H9 (cell line): ENCODE measurements at regions not wholly inside any gene's neighbourhood (a gene's known extent, or its start where the extent isn't known, plus 50 kb on each side); places are given as distances from the start of the nearest gene placed in this dataset.

Experiments
- DNase-seq: peaks from one replicate; pipeline ENCODE4 v3.0.0-alpha.2; 2017
- H2AFZ ChIP-seq: one replicate; pipeline ENCODE4 v1.6.1; 2013; ENCODE audit warnings: mild to moderate bottlenecking, low read length, control low read depth, moderate library complexity
- H2AK5ac ChIP-seq: 2 replicates; pipeline ENCODE4 v1.6.1; 2013; ENCODE audit warnings: low read length, control low read depth, mixed read lengths; ENCODE audit not compliant: insufficient read length
- H2BK120ac ChIP-seq: one replicate; pipeline ENCODE4 v1.6.1; 2013; ENCODE audit warnings: low read depth, mild to moderate bottlenecking, low read length, control low read depth, inconsistent platforms; ENCODE audit not compliant: poor library complexity, severe bottlenecking
- H2BK12ac ChIP-seq: 2 replicates; pipeline ENCODE4 v1.6.1; 2013; ENCODE audit warnings: low read length, control low read depth, mixed read lengths, low read depth; ENCODE audit not compliant: insufficient read length
- H2BK15ac ChIP-seq: 2 replicates; pipeline ENCODE4 v1.6.1; 2013; ENCODE audit warnings: low read depth, low read length, control low read depth
- H2BK20ac ChIP-seq: one replicate; pipeline ENCODE4 v1.6.1; 2013; ENCODE audit warnings: low read depth, mild to moderate bottlenecking, low read length, control low read depth, inconsistent platforms; ENCODE audit not compliant: poor library complexity, severe bottlenecking
- H2BK5ac ChIP-seq: 2 replicates; pipeline ENCODE4 v1.6.1; 2013; ENCODE audit warnings: low read length, control low read depth, mixed read lengths; ENCODE audit not compliant: insufficient read length
- H3K14ac ChIP-seq: 2 replicates; pipeline ENCODE4 v1.6.1; 2013; ENCODE audit warnings: low read length, control low read depth; ENCODE audit not compliant: insufficient read depth
- H3K18ac ChIP-seq: 2 replicates; pipeline ENCODE4 v1.6.1; 2013; ENCODE audit warnings: low read depth, mild to moderate bottlenecking, mixed read lengths, low read length, control low read depth; ENCODE audit not compliant: insufficient read length
- H3K23ac ChIP-seq: 2 replicates; pipeline ENCODE4 v1.6.1; 2013; ENCODE audit warnings: low read length, control low read depth, mixed read lengths, low read depth; ENCODE audit not compliant: insufficient read length
- H3K23me2 ChIP-seq: 2 replicates; pipeline ENCODE4 v1.6.1; 2013; ENCODE audit warnings: low read depth, mild to moderate bottlenecking, mixed read lengths, low read length, control low read depth; ENCODE audit not compliant: insufficient read length, poor library complexity, severe bottlenecking
- H3K27ac ChIP-seq: 2 replicates; pipeline ENCODE4 v1.5.1; 2013; ENCODE audit warnings: low read length, control low read depth, mixed read lengths, low read depth; ENCODE audit not compliant: insufficient read length
- H3K27me3 ChIP-seq: 2 replicates; pipeline ENCODE4 v1.6.1; 2013; ENCODE audit warnings: low read length, control low read depth, inconsistent platforms; ENCODE audit not compliant: insufficient read depth
- H3K4ac ChIP-seq: 2 replicates; pipeline ENCODE4 v1.6.1; 2013; ENCODE audit warnings: low read depth, mild to moderate bottlenecking, control low read depth, inconsistent platforms, low read length, moderate library complexity
- H3K4me1 ChIP-seq: 2 replicates; pipeline ENCODE4 v1.6.1; 2013; ENCODE audit warnings: low read length, control low read depth, inconsistent platforms; ENCODE audit not compliant: insufficient read depth
- H3K4me2 ChIP-seq: 2 replicates; pipeline ENCODE4 v1.6.1; 2013; ENCODE audit warnings: low read length, control low read depth, mixed read lengths; ENCODE audit not compliant: insufficient read length, insufficient read depth
- H3K56ac ChIP-seq: 2 replicates; pipeline ENCODE4 v1.6.1; 2013; ENCODE audit warnings: low read depth, mild to moderate bottlenecking, mixed read lengths, low read length, control low read depth; ENCODE audit not compliant: insufficient read length
- H3K79me1 ChIP-seq: 2 replicates; pipeline ENCODE4 v1.6.1; 2013; ENCODE audit warnings: low read depth, mild to moderate bottlenecking, moderate library complexity, low read length, control low read depth, inconsistent platforms; ENCODE audit not compliant: insufficient read depth, poor library complexity, severe bottlenecking
- H3K79me2 ChIP-seq: 2 replicates; pipeline ENCODE4 v1.6.1; 2013; ENCODE audit warnings: low read length, control low read depth, inconsistent platforms; ENCODE audit not compliant: insufficient read depth
- H3K9ac ChIP-seq: 2 replicates; pipeline ENCODE4 v1.6.1; 2013; ENCODE audit warnings: low read length, control low read depth, mixed read lengths; ENCODE audit not compliant: insufficient read length; ENCODE audit errors: extremely low read depth
- H3K9me3 ChIP-seq: one replicate; pipeline ENCODE4 v1.6.1; 2013; ENCODE audit warnings: low read depth, low read length, inconsistent platforms; ENCODE audit not compliant: control insufficient read depth
- H3T11ph ChIP-seq: one replicate; pipeline ENCODE4 v1.6.1; 2013; ENCODE audit warnings: mild to moderate bottlenecking, low read length, control low read depth, inconsistent platforms
- H4K20me1 ChIP-seq: one replicate; pipeline ENCODE4 v1.6.1; 2013; ENCODE audit not compliant: control insufficient read depth, insufficient read length, insufficient read depth
- H4K5ac ChIP-seq: 2 replicates; pipeline ENCODE4 v1.6.1; 2013; ENCODE audit warnings: low read depth, mild to moderate bottlenecking, mixed read lengths, low read length, control low read depth; ENCODE audit not compliant: insufficient read length
- H4K8ac ChIP-seq: replicated peaks from 2 replicates; pipeline ENCODE4 v1.6.1; 2013; ENCODE audit warnings: low read length, control low read depth, mixed read lengths, low read depth; ENCODE audit not compliant: insufficient read length
- H4K91ac ChIP-seq: 2 replicates; pipeline ENCODE4 v1.6.1; 2013; ENCODE audit warnings: low read depth, mild to moderate bottlenecking, moderate library complexity, mixed read lengths, low read length, control low read depth; ENCODE audit not compliant: insufficient read length
- H3K27ac Mint-ChIP-seq, 3 experiments: 2 replicates in 2 of 3; 3 replicates in 1 of 3; pipeline ENCODE4 v1.8.0; 2020 to 2021; ENCODE audit warnings: mixed read lengths in 3 of 3, mild to moderate bottlenecking in 1 of 3, moderate library complexity in 1 of 3
- H3K27me3 Mint-ChIP-seq: 2 replicates; pipeline ENCODE4 v1.8.0; 2021; ENCODE audit warnings: low read depth, mild to moderate bottlenecking, moderate library complexity, mixed read lengths
- H3K36me3 Mint-ChIP-seq, 3 experiments: 2 replicates in 2 of 3; 3 replicates in 1 of 3; pipeline ENCODE4 v1.8.0; 2020 to 2021; ENCODE audit warnings: low read depth in 3 of 3, mixed read lengths in 3 of 3; ENCODE audit not compliant: insufficient read depth in 1 of 3
- H3K4me1 Mint-ChIP-seq, 2 experiments: 2 replicates each; pipeline ENCODE4 v1.8.0; 2020; ENCODE audit warnings: mixed read lengths in 2 of 2
- H3K4me3 Mint-ChIP-seq, 2 experiments: 2 replicates in 1 of 2; 3 replicates in 1 of 2; pipeline ENCODE4 v1.8.0; 2020 to 2021; ENCODE audit warnings: mild to moderate bottlenecking in 2 of 2, mixed read lengths in 2 of 2, moderate library complexity in 1 of 2
- H3K9me3 Mint-ChIP-seq, 2 experiments: 2 replicates in 1 of 2; 3 replicates in 1 of 2; pipeline ENCODE4 v1.8.0; 2020; ENCODE audit warnings: mild to moderate bottlenecking in 2 of 2, mixed read lengths in 2 of 2, moderate library complexity in 1 of 2
- WGBS: extraction: QIAGEN DNeasy Blood & Tissue Kit; methylation state at CpG from one replicate; pipeline ENCODE4 v1.1.7; 2013; ENCODE audit warnings: missing lambda C conversion rate, low lambda C conversion rate, mixed read lengths; ENCODE audit not compliant: insufficient read length; ENCODE audit errors: extremely low coverage; 5-methylcytosine and 5-hydroxymethylcytosine counted together
- TF ChIP-seq, protein P1 (sequence below): fragments of 200-600 bp; sonication (generic); conservative IDR thresholded peaks from 3 replicates; pipeline ENCODE4 v1.8.0; 2021; ENCODE audit warnings: antibody characterized with exemption, mild to moderate bottlenecking

DNA sequence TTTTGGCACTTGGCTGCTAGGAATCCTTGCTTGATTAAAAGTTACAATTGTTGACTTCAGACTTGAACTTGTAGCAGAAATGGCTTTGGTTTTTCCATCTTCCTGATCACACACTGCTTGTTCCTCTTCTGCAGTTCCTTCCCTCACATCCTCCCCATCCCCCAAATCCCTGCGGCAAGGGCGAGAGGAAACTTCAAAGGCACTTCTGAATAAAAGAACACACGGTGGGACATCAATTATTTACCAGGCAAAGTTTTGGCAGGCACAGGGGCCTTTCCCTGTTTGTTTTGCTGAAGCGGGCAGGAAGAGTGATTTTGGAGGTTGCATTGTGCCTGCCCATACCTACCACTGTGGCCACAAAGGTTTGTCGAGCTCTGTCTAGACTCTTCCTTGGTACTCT is 260.9 kb downstream of the KIF4B start:
- Histone ChIP-seq H4K91ac (no peak overlapping the region), H4K5ac (no peak overlapping the region), H2AFZ (no peak overlapping the region), H2BK120ac (no peak overlapping the region), H2AK5ac (no peak overlapping the region), H2BK20ac (no peak overlapping the region), H3K4ac (no peak overlapping the region), H4K8ac (no peak overlapping the region), H3K79me2 (no peaks in the 10 kb centered on the region), H3K27me3 (no peaks in the 10 kb centered on the region), H3K4me1 (peaks cover 6% of the 10 kb centered on the region; the same call in 1 of the 2 replicates), H3K4me2 (no peak overlapping the region), H3K23ac (no peak overlapping the region), H3K9ac (no peak overlapping the region), H3T11ph (no peak overlapping the region), H2BK15ac (no peak overlapping the region), H2BK12ac (no peak overlapping the region), H3K27ac (no peak overlapping the region), H3K9me3 (no peaks in the 10 kb centered on the region), H3K56ac (no peak overlapping the region), H3K23me2 (no peaks in the 10 kb centered on the region), H3K14ac (no peak overlapping the region), H3K18ac (no peak overlapping the region), H3K79me1 (no peaks in the 10 kb centered on the region), H2BK5ac (no peak overlapping the region), H4K20me1 (no peaks in the 10 kb centered on the region)
- Mint-ChIP-seq H3K36me3 (no peaks in the 10 kb centered on the region), H3K9me3 (no peaks in the 10 kb centered on the region), H3K4me3 (no peak overlapping the region), H3K27me3 (no peaks in the 10 kb centered on the region), H3K4me1 (peaks cover 27 to 31% of the 10 kb centered on the region in 2 experiments), H3K27ac (no peak overlapping the region)
- TF ChIP-seq, protein P1, sequence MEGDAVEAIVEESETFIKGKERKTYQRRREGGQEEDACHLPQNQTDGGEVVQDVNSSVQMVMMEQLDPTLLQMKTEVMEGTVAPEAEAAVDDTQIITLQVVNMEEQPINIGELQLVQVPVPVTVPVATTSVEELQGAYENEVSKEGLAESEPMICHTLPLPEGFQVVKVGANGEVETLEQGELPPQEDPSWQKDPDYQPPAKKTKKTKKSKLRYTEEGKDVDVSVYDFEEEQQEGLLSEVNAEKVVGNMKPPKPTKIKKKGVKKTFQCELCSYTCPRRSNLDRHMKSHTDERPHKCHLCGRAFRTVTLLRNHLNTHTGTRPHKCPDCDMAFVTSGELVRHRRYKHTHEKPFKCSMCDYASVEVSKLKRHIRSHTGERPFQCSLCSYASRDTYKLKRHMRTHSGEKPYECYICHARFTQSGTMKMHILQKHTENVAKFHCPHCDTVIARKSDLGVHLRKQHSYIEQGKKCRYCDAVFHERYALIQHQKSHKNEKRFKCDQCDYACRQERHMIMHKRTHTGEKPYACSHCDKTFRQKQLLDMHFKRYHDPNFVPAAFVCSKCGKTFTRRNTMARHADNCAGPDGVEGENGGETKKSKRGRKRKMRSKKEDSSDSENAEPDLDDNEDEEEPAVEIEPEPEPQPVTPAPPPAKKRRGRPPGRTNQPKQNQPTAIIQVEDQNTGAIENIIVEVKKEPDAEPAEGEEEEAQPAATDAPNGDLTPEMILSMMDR: no peak
- no peak for DNase-seq
- WGBS: no CpG with 5 or more reads among the region's 5 CpGs
